GM12875 (cell line): ENCODE measurements at regions not wholly inside any gene's neighbourhood (a gene's known extent, or its start where the extent isn't known, plus 50 kb on each side); places are given as distances from the start of the nearest gene placed in this dataset.
"Not testable (repeated sequence)": the region's sequence is repeated elsewhere in the genome, so short reads cannot be mapped to it uniquely, and the experiment has no call there.

Source experiments
- H3K4me3 ChIP-seq: one replicate; pipeline ENCODE4 v1.5.1; 2011; ENCODE audit warnings: low read depth, low read length, control low read depth
- TF ChIP-seq, protein P1 (sequence below): IDR thresholded peaks from 2 replicates; pipeline ENCODE4 v1.5.1; 2011; ENCODE audit warnings: low read depth, mild to moderate bottlenecking, control low read depth, inconsistent platforms, low read length, moderate library complexity, borderline replicate concordance; ENCODE audit not compliant: insufficient read depth

DNA sequence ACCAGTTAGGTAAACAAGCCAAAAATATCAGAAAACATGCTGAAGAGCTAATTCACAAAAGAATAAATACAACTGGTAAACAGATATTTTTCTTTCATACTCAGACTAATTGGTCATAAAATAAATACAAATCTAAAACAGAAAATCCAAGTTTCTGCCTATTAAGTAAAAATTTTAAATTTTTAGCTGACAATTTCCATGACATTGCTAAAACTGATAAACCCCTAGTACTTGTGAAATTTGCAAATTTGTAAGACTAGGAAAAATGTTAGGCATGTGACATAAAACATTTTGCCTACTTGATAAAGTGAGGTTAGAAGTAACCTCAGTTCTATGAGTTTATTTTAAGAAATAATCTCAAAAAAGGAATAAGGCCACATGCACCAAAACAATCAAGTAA, 356.1 kb downstream of the LRATD1 start:
- TF ChIP-seq, protein P1, sequence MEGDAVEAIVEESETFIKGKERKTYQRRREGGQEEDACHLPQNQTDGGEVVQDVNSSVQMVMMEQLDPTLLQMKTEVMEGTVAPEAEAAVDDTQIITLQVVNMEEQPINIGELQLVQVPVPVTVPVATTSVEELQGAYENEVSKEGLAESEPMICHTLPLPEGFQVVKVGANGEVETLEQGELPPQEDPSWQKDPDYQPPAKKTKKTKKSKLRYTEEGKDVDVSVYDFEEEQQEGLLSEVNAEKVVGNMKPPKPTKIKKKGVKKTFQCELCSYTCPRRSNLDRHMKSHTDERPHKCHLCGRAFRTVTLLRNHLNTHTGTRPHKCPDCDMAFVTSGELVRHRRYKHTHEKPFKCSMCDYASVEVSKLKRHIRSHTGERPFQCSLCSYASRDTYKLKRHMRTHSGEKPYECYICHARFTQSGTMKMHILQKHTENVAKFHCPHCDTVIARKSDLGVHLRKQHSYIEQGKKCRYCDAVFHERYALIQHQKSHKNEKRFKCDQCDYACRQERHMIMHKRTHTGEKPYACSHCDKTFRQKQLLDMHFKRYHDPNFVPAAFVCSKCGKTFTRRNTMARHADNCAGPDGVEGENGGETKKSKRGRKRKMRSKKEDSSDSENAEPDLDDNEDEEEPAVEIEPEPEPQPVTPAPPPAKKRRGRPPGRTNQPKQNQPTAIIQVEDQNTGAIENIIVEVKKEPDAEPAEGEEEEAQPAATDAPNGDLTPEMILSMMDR: no peak

DNA sequence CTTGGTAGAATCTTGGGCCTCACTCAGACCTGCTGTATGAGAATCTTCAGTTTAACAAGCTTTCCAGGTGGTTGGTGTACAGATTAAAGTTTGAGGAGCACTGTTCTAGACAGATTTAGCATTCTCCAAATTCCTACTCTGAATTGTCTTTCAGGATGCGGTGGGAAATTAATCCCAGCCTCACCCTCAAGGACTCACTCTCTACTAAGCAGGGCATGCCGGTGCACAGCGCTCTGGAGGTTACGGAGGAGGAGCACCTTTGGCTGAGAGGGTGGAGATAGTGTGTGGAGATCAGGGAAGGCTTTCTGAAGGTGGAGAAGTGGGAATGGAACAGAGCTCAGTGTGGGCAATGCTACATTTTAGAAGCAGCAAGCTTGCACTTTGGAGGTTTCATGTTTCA, 359.2 kb downstream of the LRATD1 start:
- TF ChIP-seq, protein P1: no peak
- H3K4me3 ChIP-seq: no peak overlapping the region

More for the DNA sequence above, 356.1 kb downstream of the LRATD1 start:
- H3K4me3 ChIP-seq: no peak overlapping the region

DNA sequence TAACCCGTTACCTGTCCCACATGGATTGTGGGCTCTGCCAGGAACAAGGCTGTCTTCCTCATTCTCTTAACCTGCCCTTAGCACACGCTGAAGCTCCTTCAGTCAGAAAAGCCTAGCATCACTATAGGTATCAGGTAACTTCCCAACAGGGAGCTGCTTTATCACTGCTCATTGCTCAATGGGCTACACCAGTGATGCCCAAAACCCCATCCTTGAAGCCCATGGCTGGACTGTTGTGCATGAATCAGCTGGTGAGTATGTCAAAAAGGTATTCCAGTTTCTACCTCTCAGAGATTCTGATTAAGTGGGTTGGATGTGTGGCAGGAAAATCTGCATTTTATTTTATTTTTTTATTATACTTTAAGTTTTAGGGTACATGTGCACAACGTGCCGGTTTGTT, 362.2 kb downstream of the LRATD1 start:
- TF ChIP-seq, protein P1: no peak
- no peak overlapping the region for H3K4me3 ChIP-seq

DNA sequence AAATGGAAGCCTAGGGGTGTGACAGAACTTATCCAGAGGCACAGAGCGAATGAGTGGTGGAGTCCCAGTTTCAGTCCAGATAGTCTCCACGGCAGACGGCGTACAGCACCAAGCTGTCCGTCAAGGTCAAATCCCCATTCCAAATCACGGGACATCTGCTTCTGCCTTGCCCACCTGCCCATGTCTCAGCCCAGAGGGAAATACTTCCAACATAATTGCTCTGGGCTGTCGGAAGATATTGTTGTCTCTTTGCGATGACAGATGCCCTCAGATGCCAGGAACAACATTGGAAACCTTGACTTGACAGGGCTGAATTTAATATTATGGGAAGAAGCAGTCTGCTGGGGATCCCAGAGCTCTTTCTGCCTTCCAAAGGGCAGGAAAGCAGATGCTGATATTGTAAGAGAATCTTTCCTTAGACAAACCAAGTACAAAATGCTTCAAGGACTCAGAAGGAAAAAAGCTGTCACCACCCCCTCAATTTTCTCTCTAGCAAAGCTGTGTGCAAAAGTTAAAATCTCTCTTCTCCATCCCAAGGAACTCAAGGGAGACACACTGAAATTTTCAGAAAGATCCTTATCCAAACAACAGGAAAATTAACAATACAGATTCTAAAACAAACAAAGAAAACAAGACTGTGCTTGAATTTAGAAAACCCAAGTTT, 364.0 kb downstream of the LRATD1 start:
- TF ChIP-seq, protein P1: no peak
- H3K4me3 ChIP-seq: no peak overlapping the region

DNA sequence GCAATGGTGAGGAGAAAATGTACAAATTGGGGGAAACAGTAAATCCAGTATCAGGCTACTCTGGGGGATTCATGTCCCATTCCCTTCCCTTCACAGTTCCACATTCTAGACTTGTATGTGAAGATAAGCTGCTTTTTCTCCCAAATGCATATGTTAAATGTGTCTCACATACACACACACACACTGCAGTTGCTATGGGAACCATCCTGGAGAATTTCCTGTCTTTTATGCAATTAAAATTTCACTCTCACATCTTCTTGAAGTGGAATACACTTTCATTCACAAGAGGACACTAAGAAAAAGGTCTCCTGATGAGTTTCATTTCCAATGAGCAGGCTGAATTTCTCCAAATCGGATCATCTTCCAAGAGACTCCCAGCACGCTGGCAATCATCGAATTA, 366.0 kb downstream of the LRATD1 start:
- TF ChIP-seq, protein P1: no peak

DNA sequence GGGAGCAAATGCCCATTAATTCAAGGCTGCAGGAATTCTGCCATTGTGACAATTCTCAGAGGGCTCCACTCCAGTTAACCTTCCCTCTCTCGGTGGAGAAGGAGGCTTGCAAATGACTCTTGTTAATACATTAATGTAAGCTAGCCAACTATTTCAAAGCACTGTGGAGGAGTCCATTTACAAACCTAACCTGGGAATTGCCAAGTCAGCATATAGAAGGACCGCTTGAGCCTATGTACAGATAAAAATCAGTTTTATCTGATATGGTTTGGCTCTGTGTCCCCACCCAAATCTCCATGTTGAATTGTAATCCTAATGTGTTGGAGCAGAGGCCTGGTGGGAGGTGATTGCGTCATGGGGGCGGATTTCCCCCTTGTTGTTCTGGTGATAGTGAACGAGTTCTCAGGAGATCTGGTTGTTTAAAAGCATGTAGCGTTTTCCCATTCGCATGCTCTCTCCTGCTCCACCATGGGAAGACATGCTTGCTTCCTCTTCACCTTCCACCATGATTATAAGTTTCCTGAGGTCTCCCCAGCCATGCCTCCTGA, 366.7 kb downstream of the LRATD1 start:
- no peak overlapping the region for H3K4me3 ChIP-seq
- TF ChIP-seq, protein P1: no peak

More for the DNA sequence above, 366.0 kb downstream of the LRATD1 start:
- no peak overlapping the region for H3K4me3 ChIP-seq

DNA sequence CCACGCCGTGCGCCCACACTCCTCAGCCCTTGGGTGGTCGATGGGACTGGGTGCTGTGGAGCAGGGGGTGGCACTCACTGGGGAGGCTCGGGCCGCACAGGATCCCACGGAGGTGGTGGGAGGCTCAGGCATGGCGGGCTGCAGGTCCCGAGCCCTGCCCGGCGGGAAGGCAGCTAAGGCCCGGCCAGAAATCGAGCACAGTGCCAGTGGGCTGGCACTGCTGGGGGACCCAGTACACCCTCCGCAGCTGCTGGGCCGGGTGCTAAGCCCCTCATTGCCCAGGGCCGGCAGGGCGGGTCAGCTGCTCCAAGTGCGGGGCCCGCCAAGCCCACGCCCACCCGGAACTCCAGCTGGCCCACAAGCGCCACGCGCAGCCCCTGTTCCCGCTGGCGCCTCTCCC, 370.0 kb downstream of the LRATD1 start:
- H3K4me3 ChIP-seq: not testable (repeated sequence)

DNA sequence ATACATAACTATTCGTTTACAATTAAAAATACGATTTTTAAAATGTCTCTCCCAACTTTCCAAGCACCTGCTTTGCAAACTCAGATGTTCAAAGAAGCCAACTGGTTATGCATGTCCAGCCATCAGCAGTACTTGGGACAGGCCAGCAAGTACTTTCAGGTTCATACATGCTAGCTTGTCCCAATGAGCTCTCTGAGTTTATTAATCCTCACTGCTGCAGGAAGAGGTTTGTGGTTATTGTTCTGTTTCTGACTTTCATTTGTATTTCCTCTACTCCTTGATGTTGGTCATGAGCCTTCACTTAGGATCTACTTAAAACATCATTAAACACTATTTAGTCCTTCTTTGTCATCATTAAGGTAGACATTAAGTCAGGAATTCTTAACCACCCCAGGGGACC, 374.1 kb downstream of the LRATD1 start:
- TF ChIP-seq, protein P1: no peak
- H3K4me3 ChIP-seq: no peak overlapping the region
